Testis (tissue), 2 donors: ENCODE measurements at regions not wholly inside any gene's neighbourhood (a gene's known extent, or its start where the extent isn't known, plus 50 kb on each side); places are given as distances from the start of the nearest gene placed in this dataset.

Experiments
- DNase-seq: peaks from one replicate; pipeline ENCODE4 v3.0.0-alpha.2; 2019
- H3K27ac ChIP-seq, 2 donors: fragments of 200-600 bp; sonication (generic); one replicate each; pipeline ENCODE4 v1.5.1; 2019
- H3K27me3 ChIP-seq: fragments of 200-600 bp; sonication (generic); one replicate; pipeline ENCODE4 v1.5.1; 2019
- H3K36me3 ChIP-seq: fragments of 200-600 bp; sonication (generic); one replicate; pipeline ENCODE4 v1.5.1; 2017; ENCODE audit warnings: low read depth; ENCODE audit errors: missing control alignments
- H3K4me1 ChIP-seq: fragments of 200-600 bp; sonication (generic); one replicate; pipeline ENCODE4 v1.5.1; 2019
- H3K4me3 ChIP-seq, 2 donors: fragments of 200-600 bp; sonication (generic); one replicate each; pipeline ENCODE4 v1.5.1; 2017 to 2019
- H3K9me3 ChIP-seq: fragments of 200-600 bp; sonication (generic); one replicate; pipeline ENCODE4 v1.5.1; 2017
- POLR2A ChIP-seq: fragments of 450-650 bp; IDR thresholded peaks from one replicate; pipeline ENCODE4 v1.6.1; 2017; ENCODE audit warnings: antibody characterized with exemption, mild to moderate bottlenecking, moderate library complexity
- WGBS, 2 donors: methylation state at CpG; one replicate each; pipeline ENCODE4 v1.1.5; 2018; 5-methylcytosine and 5-hydroxymethylcytosine counted together
- intact Hi-C: fragments of 100-400 bp; cut with DNase I; formaldehyde crosslinking; loops from one replicate; pipeline ENCODE4 v1.15.1; 2023; ENCODE audit warnings: low total_unique reads
- TF ChIP-seq, protein P1 (sequence below), 3 experiments: fragments of 450-650 bp in 2 of 3; fragments of 200-600 bp in 1 of 3; sonication (generic) in 1 of 3; IDR thresholded peaks; one replicate each; pipeline ENCODE4 v1.5.1; 2016 to 2019; ENCODE audit warnings: antibody characterized with exemption in 3 of 3, mild to moderate bottlenecking in 2 of 3, moderate library complexity in 1 of 3

DNA sequence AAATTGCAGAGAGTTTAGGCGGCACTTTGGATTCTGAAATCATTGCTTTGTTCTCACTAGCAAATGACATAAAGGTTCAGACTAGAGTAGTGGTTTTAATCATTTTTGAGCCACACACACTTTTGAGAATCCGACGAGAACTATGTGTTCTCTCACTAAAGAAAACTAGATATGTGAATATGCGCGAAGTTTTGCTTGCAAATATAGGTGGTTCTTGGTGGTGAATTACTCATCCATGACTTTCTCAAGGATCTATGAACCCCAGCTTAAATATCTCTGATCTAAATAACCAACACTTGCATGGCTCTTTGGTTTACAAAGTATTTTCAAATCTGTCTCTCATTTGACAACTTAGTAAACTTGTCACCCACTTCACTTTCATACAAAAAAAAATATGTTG lies 54.8 kb downstream of the NOG start:
- no peaks in the 10 kb centered on the region for H3K27me3 ChIP-seq
- H3K36me3 ChIP-seq = no peaks in the 10 kb centered on the region
- 75 to 83% methylated on average over 5 of the region's 5 CpGs for WGBS, 2 donors
- no peak overlapping the region for H3K4me3 ChIP-seq
- intact Hi-C loops = no loop called here
- H3K27ac ChIP-seq = no peak overlapping the region
- TF ChIP-seq, protein P1, sequence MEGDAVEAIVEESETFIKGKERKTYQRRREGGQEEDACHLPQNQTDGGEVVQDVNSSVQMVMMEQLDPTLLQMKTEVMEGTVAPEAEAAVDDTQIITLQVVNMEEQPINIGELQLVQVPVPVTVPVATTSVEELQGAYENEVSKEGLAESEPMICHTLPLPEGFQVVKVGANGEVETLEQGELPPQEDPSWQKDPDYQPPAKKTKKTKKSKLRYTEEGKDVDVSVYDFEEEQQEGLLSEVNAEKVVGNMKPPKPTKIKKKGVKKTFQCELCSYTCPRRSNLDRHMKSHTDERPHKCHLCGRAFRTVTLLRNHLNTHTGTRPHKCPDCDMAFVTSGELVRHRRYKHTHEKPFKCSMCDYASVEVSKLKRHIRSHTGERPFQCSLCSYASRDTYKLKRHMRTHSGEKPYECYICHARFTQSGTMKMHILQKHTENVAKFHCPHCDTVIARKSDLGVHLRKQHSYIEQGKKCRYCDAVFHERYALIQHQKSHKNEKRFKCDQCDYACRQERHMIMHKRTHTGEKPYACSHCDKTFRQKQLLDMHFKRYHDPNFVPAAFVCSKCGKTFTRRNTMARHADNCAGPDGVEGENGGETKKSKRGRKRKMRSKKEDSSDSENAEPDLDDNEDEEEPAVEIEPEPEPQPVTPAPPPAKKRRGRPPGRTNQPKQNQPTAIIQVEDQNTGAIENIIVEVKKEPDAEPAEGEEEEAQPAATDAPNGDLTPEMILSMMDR (IDR thresholded peaks at IDR 0.05) = no peak
- no peak for TF ChIP-seq POLR2A
- no peaks in the 10 kb centered on the region for H3K9me3 ChIP-seq
- no peak for DNase-seq
- no peaks in the 10 kb centered on the region for H3K4me1 ChIP-seq

DNA sequence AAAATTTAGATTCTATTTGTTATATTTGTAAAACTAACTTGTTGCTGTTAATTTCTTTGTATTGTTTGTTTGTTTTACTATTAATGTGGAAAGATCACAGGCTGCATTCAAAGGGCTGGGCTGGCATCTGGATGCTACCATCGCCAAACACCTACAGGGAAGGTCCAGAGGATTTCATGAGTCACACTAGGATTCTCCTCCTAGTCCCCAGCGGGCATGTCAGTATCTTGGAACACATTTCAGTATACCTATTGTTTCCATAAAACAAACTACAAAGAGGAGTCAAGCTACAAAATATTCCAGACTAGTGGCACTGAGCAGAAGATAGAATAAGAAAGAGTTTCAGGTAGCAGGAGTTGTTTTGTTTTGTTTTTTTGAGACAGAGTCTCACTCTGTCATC lies 55.3 kb downstream of the NOG start:
- H3K27ac ChIP-seq = no peak overlapping the region
- no peaks in the 10 kb centered on the region for H3K36me3 ChIP-seq
- H3K9me3 ChIP-seq = no peaks in the 10 kb centered on the region
- no peak for DNase-seq
- WGBS, 2 donors = 63 to 76% methylated on average over 2 of the region's 2 CpGs
- H3K4me3 ChIP-seq = no peak overlapping the region
- no peaks in the 10 kb centered on the region for H3K27me3 ChIP-seq
- no peak for TF ChIP-seq POLR2A
- TF ChIP-seq, protein P1 (IDR thresholded peaks at IDR 0.05) = no peak
- intact Hi-C loops = no loop called here
- H3K4me1 ChIP-seq = no peaks in the 10 kb centered on the region

- H3K36me3 ChIP-seq = no peaks in the 10 kb centered on the region
- H3K4me1 ChIP-seq = no peaks in the 10 kb centered on the region
- intact Hi-C loops = no loop called here
- H3K27ac ChIP-seq = no peak overlapping the region
- 34 to 35% methylated on average over 2 of the region's 2 CpGs for WGBS, 2 donors
- H3K27me3 ChIP-seq = no peaks in the 10 kb centered on the region
- no peak for DNase-seq
- no peaks in the 10 kb centered on the region for H3K9me3 ChIP-seq
- TF ChIP-seq, protein P1 (IDR thresholded peaks at IDR 0.05) = no peak
- no peak for TF ChIP-seq POLR2A
- no peak overlapping the region for H3K4me3 ChIP-seq
Observed at GRCh38 chr17:56652628-56653027, 59.1 kb downstream of the NOG start.

- Histone ChIP-seq H3K4me1 (no peaks in the 10 kb centered on the region), H3K36me3 (no peaks in the 10 kb centered on the region), H3K27me3 (no peaks in the 10 kb centered on the region), H3K27ac (no peak overlapping the region), H3K4me3 (no peak overlapping the region), H3K9me3 (no peaks in the 10 kb centered on the region)
- DNase-seq = peak; percentile 27
- intact Hi-C loops = no loop called here
- 31 to 37% methylated on average over 3 of the region's 3 CpGs for WGBS, 2 donors
- TF ChIP-seq, protein P1 (IDR thresholded peaks at IDR 0.05) = peak in 1 of 3 experiments; percentile 16
- no peak for TF ChIP-seq POLR2A
Observed at GRCh38 chr17:56653877-56654276, 60.4 kb downstream of the NOG start.

GRCh38 chr17:56656701-56657327 lies 63.3 kb downstream of the NOG start:
- no peak overlapping the region for H3K27ac ChIP-seq
- WGBS, 2 donors = 72 to 77% methylated on average over 5 of the region's 5 CpGs
- DNase-seq = no peak
- TF ChIP-seq, protein P1 (IDR thresholded peaks at IDR 0.05) = no peak
- TF ChIP-seq POLR2A = no peak
- no peaks in the 10 kb centered on the region for H3K4me1 ChIP-seq
- intact Hi-C loops = no loop called here
- H3K9me3 ChIP-seq = no peaks in the 10 kb centered on the region
- H3K27me3 ChIP-seq = no peaks in the 10 kb centered on the region
- H3K4me3 ChIP-seq = no peak overlapping the region
- no peaks in the 10 kb centered on the region for H3K36me3 ChIP-seq
